ENCODE measurements at regions not wholly inside any gene's neighbourhood (a gene's known extent, or its start where the extent isn't known, plus 50 kb on each side); places are given as distances from the start of the nearest gene placed in this dataset.

GRCh38 chr3:82671466-82671865, 910.0 kb upstream of the GBE1 start:
- TF ChIP-seq, protein P1, sequence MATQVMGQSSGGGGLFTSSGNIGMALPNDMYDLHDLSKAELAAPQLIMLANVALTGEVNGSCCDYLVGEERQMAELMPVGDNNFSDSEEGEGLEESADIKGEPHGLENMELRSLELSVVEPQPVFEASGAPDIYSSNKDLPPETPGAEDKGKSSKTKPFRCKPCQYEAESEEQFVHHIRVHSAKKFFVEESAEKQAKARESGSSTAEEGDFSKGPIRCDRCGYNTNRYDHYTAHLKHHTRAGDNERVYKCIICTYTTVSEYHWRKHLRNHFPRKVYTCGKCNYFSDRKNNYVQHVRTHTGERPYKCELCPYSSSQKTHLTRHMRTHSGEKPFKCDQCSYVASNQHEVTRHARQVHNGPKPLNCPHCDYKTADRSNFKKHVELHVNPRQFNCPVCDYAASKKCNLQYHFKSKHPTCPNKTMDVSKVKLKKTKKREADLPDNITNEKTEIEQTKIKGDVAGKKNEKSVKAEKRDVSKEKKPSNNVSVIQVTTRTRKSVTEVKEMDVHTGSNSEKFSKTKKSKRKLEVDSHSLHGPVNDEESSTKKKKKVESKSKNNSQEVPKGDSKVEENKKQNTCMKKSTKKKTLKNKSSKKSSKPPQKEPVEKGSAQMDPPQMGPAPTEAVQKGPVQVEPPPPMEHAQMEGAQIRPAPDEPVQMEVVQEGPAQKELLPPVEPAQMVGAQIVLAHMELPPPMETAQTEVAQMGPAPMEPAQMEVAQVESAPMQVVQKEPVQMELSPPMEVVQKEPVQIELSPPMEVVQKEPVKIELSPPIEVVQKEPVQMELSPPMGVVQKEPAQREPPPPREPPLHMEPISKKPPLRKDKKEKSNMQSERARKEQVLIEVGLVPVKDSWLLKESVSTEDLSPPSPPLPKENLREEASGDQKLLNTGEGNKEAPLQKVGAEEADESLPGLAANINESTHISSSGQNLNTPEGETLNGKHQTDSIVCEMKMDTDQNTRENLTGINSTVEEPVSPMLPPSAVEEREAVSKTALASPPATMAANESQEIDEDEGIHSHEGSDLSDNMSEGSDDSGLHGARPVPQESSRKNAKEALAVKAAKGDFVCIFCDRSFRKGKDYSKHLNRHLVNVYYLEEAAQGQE (IDR thresholded peaks at IDR 0.05; ENCODE audit: insufficient replicate concordance, low read depth), result no peak
- no peak for TF ChIP-seq POLR2AphosphoS5 (IDR thresholded peaks at IDR 0.05; ENCODE audit: low read depth)
- no peak for TF ChIP-seq GABPA (IDR thresholded peaks at IDR 0.05; ENCODE audit: low read depth)
- TF ChIP-seq, protein P2, sequence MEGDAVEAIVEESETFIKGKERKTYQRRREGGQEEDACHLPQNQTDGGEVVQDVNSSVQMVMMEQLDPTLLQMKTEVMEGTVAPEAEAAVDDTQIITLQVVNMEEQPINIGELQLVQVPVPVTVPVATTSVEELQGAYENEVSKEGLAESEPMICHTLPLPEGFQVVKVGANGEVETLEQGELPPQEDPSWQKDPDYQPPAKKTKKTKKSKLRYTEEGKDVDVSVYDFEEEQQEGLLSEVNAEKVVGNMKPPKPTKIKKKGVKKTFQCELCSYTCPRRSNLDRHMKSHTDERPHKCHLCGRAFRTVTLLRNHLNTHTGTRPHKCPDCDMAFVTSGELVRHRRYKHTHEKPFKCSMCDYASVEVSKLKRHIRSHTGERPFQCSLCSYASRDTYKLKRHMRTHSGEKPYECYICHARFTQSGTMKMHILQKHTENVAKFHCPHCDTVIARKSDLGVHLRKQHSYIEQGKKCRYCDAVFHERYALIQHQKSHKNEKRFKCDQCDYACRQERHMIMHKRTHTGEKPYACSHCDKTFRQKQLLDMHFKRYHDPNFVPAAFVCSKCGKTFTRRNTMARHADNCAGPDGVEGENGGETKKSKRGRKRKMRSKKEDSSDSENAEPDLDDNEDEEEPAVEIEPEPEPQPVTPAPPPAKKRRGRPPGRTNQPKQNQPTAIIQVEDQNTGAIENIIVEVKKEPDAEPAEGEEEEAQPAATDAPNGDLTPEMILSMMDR (IDR thresholded peaks at IDR 0.05; ENCODE audit: insufficient read depth, low read length), result no peak
- no peak for TF ChIP-seq SPI1 (IDR thresholded peaks at IDR 0.05; ENCODE audit: borderline replicate concordance, low read depth)

Data from HL-60 (cell line).